CD4-positive, CD25-positive, alpha-beta regulatory T cell (primary cell): ENCODE measurements at regions not wholly inside any gene's neighbourhood (a gene's known extent, or its start where the extent isn't known, plus 50 kb on each side); places are given as distances from the start of the nearest gene placed in this dataset.
A peak's percentile ranks its signal among the peaks of the same experiment; 100 is the strongest.

Experiments used
- ATAC-seq, 2 donors: fragments of 150-1000 bp; cut with Tn5 transposase; one replicate each; pipeline ENCODE4 v1.10.0; 2021; ENCODE audit warnings: low read depth in 2 of 2, moderate number of reproducible peaks in 2 of 2, moderate library complexity in 1 of 2
- DNase-seq, 3 donors: peaks; one replicate each; pipeline versions ENCODE4 v3.0.0 to v3.0.0-alpha.2; 2012 to 2022; ENCODE audit warnings: mixed read lengths in 1 of 3
- H3K27ac ChIP-seq: one replicate; pipeline ENCODE4 v1.7.0; 2013; ENCODE audit warnings: mild to moderate bottlenecking, low read length; ENCODE audit not compliant: insufficient read depth, poor library complexity, severe bottlenecking
- H3K27me3 ChIP-seq: one replicate; pipeline ENCODE4 v1.7.0; 2013; ENCODE audit warnings: low read length; ENCODE audit not compliant: control insufficient read depth, insufficient read depth
- H3K36me3 ChIP-seq: one replicate; pipeline ENCODE4 v1.7.0; 2013; ENCODE audit warnings: mild to moderate bottlenecking, low read length, moderate library complexity; ENCODE audit not compliant: control insufficient read depth, insufficient read depth
- H3K4me1 ChIP-seq: 2 replicates; pipeline ENCODE4 v1.7.0; 2013; ENCODE audit warnings: mild to moderate bottlenecking, low read length; ENCODE audit not compliant: insufficient read depth, control insufficient read depth, poor library complexity, severe bottlenecking
- H3K4me3 ChIP-seq: one replicate; pipeline ENCODE4 v1.7.0; 2013; ENCODE audit warnings: low read depth, mild to moderate bottlenecking, low read length, moderate library complexity
- H3K9me3 ChIP-seq, 2 experiments: 1 replicate in 1 of 2; 2 replicates in 1 of 2; pipeline ENCODE4 v1.7.0; 2013; ENCODE audit warnings: low read length in 2 of 2, mild to moderate bottlenecking in 1 of 2, moderate library complexity in 1 of 2; ENCODE audit not compliant: control insufficient read depth in 2 of 2
- H3K27ac Mint-ChIP-seq, 3 donors: one replicate each; pipeline ENCODE4 v1.8.0; 2020 to 2022; ENCODE audit warnings: mild to moderate bottlenecking in 3 of 3, mixed read lengths in 3 of 3, moderate library complexity in 2 of 3
- H3K27me3 Mint-ChIP-seq: one replicate; pipeline ENCODE4 v1.8.0; 2022; ENCODE audit warnings: mild to moderate bottlenecking, mixed read lengths
- H3K36me3 Mint-ChIP-seq: one replicate; pipeline ENCODE4 v1.8.0; 2020; ENCODE audit warnings: mixed read lengths
- H3K4me1 Mint-ChIP-seq, 4 donors: one replicate each; pipeline ENCODE4 v1.8.0; 2020 to 2022; ENCODE audit warnings: mixed read lengths in 4 of 4, mild to moderate bottlenecking in 1 of 4
- H3K4me3 Mint-ChIP-seq, 4 donors: one replicate each; pipeline ENCODE4 v1.8.0; 2020 to 2022; ENCODE audit warnings: mild to moderate bottlenecking in 4 of 4, mixed read lengths in 4 of 4, moderate library complexity in 3 of 4
- H3K9me3 Mint-ChIP-seq, 7 donors: one replicate each; pipeline ENCODE4 v1.8.0; 2020 to 2022; ENCODE audit warnings: mixed read lengths in 7 of 7, mild to moderate bottlenecking in 3 of 7, moderate library complexity in 2 of 7

DNA sequence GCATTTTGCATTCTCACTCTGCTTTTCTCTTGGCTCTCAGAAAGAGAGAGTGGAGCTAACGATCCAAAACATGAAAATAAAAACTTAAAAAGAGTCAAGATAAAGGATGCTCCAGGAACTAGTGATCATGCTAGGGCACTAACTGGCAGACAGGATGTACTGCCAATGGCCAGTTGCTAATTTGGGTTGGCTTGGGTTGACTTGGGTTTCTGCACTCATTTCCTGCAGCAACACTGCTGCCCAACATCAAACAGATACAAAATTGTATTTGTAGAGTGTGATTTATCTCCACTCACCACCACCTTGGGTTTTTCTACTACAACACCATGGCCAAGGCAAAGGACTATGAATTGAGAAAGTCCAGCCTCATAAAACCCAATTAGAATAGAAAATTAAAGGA is 662.3 kb upstream of the PTBP2 start:
- H3K27ac ChIP-seq, result no peak overlapping the region
- no peaks in the 10 kb centered on the region for H3K4me1 Mint-ChIP-seq
- H3K9me3 ChIP-seq, result peaks cover 0 to 3% of the 10 kb centered on the region in 2 experiments
- peak overlapping the region in 1 of 3 donors; percentile 26 for H3K27ac Mint-ChIP-seq
- no peaks in the 10 kb centered on the region for H3K27me3 Mint-ChIP-seq
- H3K4me3 Mint-ChIP-seq, result no peak overlapping the region
- H3K4me1 ChIP-seq, result no peaks in the 10 kb centered on the region
- no peaks in the 10 kb centered on the region for H3K36me3 ChIP-seq
- H3K27me3 ChIP-seq, result no peaks in the 10 kb centered on the region
- no peaks in the 10 kb centered on the region for H3K36me3 Mint-ChIP-seq
- DNase-seq (no peak), ATAC-seq (no peak)
- no peak overlapping the region for H3K4me3 ChIP-seq
- H3K9me3 Mint-ChIP-seq, result peaks cover 0 to 12% (median 7%) of the 10 kb centered on the region in 7 donors

GRCh38 chr1:96059736-96060135 is 661.8 kb upstream of the PTBP2 start:
- no peaks in the 10 kb centered on the region for H3K27me3 ChIP-seq
- Mint-ChIP-seq H3K4me1 (no peaks in the 10 kb centered on the region), H3K9me3 (peaks cover 0 to 11% (median 6%) of the 10 kb centered on the region in 7 donors), H3K27ac (no peak overlapping the region), H3K4me3 (no peak overlapping the region), H3K36me3 (no peaks in the 10 kb centered on the region), H3K27me3 (no peaks in the 10 kb centered on the region)
- no peaks in the 10 kb centered on the region for H3K4me1 ChIP-seq
- peaks cover 0 to 3% of the 10 kb centered on the region in 2 experiments for H3K9me3 ChIP-seq
- H3K27ac ChIP-seq, result no peak overlapping the region
- no peak for DNase-seq
- ATAC-seq, result no peak
- no peaks in the 10 kb centered on the region for H3K36me3 ChIP-seq
- H3K4me3 ChIP-seq, result no peak overlapping the region

GRCh38 chr1:96060621-96061020 is 661.0 kb upstream of the PTBP2 start:
- no peaks in the 10 kb centered on the region for H3K4me1 Mint-ChIP-seq
- ATAC-seq, result no peak
- no peak overlapping the region for H3K4me3 Mint-ChIP-seq
- peaks cover 0 to 9% (median 5%) of the 10 kb centered on the region in 7 donors for H3K9me3 Mint-ChIP-seq
- no peak overlapping the region for H3K4me3 ChIP-seq
- H3K4me1 ChIP-seq, result no peaks in the 10 kb centered on the region
- no peaks in the 10 kb centered on the region for H3K27me3 ChIP-seq
- H3K27ac ChIP-seq, result no peak overlapping the region
- no peak for DNase-seq
- H3K36me3 Mint-ChIP-seq, result no peaks in the 10 kb centered on the region
- H3K9me3 ChIP-seq, result peaks cover 0 to 3% of the 10 kb centered on the region in 2 experiments
- no peaks in the 10 kb centered on the region for H3K27me3 Mint-ChIP-seq
- no peak overlapping the region for H3K27ac Mint-ChIP-seq
- no peaks in the 10 kb centered on the region for H3K36me3 ChIP-seq

DNA sequence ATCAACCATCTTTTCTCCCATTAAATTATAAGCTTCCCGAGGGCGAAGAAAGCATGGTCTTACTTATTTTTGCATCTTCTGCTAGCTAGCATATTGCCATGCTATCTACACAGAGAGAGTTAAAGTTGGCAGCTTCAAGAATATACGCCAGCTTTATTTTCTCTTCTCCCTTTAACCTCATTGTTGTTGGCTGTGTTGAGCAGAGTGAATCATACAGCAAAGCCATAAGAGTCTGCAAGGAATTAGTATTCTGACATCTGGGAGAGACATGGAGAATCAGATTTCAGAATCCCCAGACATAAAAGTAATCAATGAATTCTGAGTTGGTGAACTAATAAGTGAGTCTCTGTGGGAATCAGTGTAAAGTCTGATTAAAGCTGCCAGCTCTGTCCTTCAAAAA is 649.6 kb upstream of the PTBP2 start:
- ATAC-seq (no peak), DNase-seq (no peak)
- H3K4me3 ChIP-seq, result no peak overlapping the region
- no peaks in the 10 kb centered on the region for H3K27me3 ChIP-seq
- Mint-ChIP-seq H3K36me3 (no peaks in the 10 kb centered on the region), H3K4me3 (no peak overlapping the region), H3K4me1 (no peaks in the 10 kb centered on the region), H3K27me3 (no peaks in the 10 kb centered on the region), H3K27ac (no peak overlapping the region), H3K9me3 (peaks cover 0 to 10% (median 4%) of the 10 kb centered on the region in 7 donors)
- no peaks in the 10 kb centered on the region for H3K9me3 ChIP-seq
- no peaks in the 10 kb centered on the region for H3K36me3 ChIP-seq
- H3K27ac ChIP-seq, result no peak overlapping the region
- H3K4me1 ChIP-seq, result no peaks in the 10 kb centered on the region

GRCh38 chr1:96073100-96073499 is 648.5 kb upstream of the PTBP2 start:
- ATAC-seq (no peak), DNase-seq (no peak)
- no peak overlapping the region for H3K27ac ChIP-seq
- Mint-ChIP-seq H3K27me3 (no peaks in the 10 kb centered on the region), H3K4me3 (no peak overlapping the region), H3K27ac (no peak overlapping the region), H3K9me3 (peaks cover 0 to 8% (median 4%) of the 10 kb centered on the region in 7 donors), H3K4me1 (no peaks in the 10 kb centered on the region), H3K36me3 (no peaks in the 10 kb centered on the region)
- no peaks in the 10 kb centered on the region for H3K36me3 ChIP-seq
- no peaks in the 10 kb centered on the region for H3K9me3 ChIP-seq
- no peaks in the 10 kb centered on the region for H3K27me3 ChIP-seq
- no peak overlapping the region for H3K4me3 ChIP-seq
- H3K4me1 ChIP-seq, result no peaks in the 10 kb centered on the region

- Mint-ChIP-seq H3K27ac (no peak overlapping the region), H3K4me3 (no peak overlapping the region)
These were observed 647.2 kb upstream of the PTBP2 start for GRCh38 chr1:96074422-96074821.

DNA sequence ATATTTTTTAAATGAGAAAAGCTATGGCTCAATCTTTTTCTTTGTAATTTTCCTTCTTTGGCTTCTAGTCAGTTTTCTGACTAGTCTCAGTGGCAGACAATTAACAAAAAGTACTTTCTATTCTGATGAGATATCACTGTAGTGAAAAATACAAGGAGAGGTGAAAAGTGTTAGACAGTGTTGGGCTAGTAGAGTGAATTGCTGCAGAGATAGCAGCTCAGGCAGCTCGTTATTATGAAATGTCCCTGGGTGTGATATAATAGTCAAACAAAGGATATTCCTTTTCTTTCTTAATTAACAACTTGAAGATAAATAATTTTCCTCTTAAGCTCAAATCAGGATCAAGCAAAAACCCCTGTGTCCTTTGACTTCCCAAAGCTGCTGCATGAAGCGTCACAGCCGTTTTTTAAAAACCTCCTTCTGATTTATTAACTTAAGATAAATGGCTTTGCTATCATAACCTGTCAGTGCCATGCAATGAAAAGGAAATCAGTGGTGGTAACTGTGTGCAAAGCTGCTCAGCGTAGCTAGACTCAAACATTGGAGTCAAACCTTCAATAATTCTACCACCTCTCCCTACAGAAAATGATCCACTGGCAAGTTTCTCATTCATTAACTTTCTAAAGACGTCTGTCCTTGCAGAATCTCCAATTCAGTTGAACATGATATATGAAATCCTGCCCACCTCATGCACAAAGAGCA is 646.6 kb upstream of the PTBP2 start:
- Histone ChIP-seq H3K36me3 (no peaks in the 10 kb centered on the region), H3K27me3 (no peaks in the 10 kb centered on the region), H3K27ac (no peak overlapping the region), H3K4me3 (no peak overlapping the region), H3K9me3 (no peaks in the 10 kb centered on the region), H3K4me1 (no peaks in the 10 kb centered on the region)
- H3K27me3 Mint-ChIP-seq, result no peaks in the 10 kb centered on the region
- DNase-seq, result no peak
- peaks cover 0 to 8% (median 4%) of the 10 kb centered on the region in 7 donors for H3K9me3 Mint-ChIP-seq
- no peaks in the 10 kb centered on the region for H3K4me1 Mint-ChIP-seq
- no peak for ATAC-seq
- no peaks in the 10 kb centered on the region for H3K36me3 Mint-ChIP-seq
- H3K27ac Mint-ChIP-seq, result no peak overlapping the region
- H3K4me3 Mint-ChIP-seq, result no peak overlapping the region

More at GRCh38 chr1:96074422-96074821, 647.2 kb upstream of the PTBP2 start:
- H3K27me3 ChIP-seq, result no peaks in the 10 kb centered on the region
- no peaks in the 10 kb centered on the region for H3K36me3 Mint-ChIP-seq
- no peaks in the 10 kb centered on the region for H3K27me3 Mint-ChIP-seq
- no peak overlapping the region for H3K27ac ChIP-seq
- H3K9me3 ChIP-seq, result no peaks in the 10 kb centered on the region
- H3K9me3 Mint-ChIP-seq, result peaks cover 0 to 8% (median 3%) of the 10 kb centered on the region in 7 donors
- H3K4me1 ChIP-seq, result no peaks in the 10 kb centered on the region
- H3K36me3 ChIP-seq, result no peaks in the 10 kb centered on the region
- no peak for ATAC-seq
- no peak for DNase-seq
- no peak overlapping the region for H3K4me3 ChIP-seq
- H3K4me1 Mint-ChIP-seq, result no peaks in the 10 kb centered on the region
